Stimulated activated CD8-positive, alpha-beta memory T cell treated with anti-CD3 and anti-CD28 coated beads, Interleukin-12 subunit alpha, Interleukin-12 subunit beta, amount 100 ng/mL, for 4 hours (primary cell): ENCODE measurements at regions not wholly inside any gene's neighbourhood (a gene's known extent, or its start where the extent isn't known, plus 50 kb on each side); places are given as distances from the start of the nearest gene placed in this dataset.
"Not testable (repeated sequence)": the region's sequence is repeated elsewhere in the genome, so short reads cannot be mapped to it uniquely, and the experiment has no call there.

Experiments used
- DNase-seq: peaks from one replicate; pipeline ENCODE4 v3.0.0-alpha.2; 2020; ENCODE audit warnings: low read depth

DNA sequence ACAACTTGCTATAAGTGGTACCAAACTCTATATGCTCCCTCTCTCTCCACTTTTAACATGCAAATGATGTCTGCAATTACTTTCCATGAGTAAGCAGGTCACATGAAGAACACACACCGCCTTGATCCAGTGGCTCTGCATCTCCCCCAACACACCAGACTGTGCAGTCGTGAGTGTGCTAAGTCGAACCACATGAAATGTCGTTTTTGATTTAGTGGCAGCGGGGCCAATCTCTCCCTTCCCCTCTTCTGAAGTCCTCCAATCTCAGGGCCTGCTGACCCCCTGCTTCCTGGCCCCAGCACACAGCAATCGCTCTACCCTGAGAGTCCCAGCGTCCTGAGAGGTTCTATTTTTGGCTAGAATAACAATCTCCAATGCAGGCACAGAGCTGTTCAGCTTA lies 312.5 kb downstream of the SHQ1 start:
- no peak for DNase-seq

DNA sequence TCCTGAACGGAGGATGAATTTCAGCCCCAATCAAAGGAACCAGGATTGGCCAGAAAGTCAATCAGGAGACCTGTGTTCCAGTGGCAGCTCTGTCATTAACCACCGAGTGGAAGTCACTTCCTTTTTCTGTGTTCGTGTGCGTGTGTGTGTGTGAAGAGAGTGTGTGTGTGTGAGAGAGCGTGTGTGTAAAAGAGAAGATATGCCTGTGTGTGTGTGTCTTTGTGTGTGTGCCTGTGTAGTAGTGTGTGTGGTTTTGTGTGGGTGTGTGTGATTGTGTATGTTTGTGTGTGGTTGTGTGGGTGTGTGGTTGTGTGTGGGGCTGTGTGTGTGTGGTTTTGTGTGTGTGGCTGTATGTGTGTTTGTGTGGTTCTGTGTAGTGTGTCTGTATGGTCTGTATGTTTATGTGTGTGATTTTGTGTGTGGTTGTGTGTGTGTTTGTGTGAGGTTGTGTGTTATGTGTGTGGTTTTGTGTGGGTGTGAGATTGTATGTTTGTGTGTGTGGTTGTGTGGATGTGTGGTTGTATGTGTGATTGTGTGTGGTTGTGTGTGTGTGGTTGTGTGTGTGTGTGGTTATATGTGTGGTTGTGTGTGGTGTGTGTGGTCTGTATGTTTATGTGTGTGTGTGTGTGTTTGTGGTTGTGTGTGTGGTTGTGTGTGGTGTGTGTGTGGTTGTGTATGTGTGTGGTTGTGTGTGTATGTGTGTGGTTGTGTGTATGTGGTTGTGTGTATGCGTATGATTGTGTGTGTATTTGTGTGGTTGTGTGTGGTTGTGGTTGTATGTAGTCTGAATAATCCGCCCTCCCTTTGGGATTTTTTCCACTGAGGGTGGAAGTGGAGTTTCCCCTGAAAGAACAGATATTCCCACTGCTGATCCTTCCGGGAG lies 314.4 kb downstream of the SHQ1 start:
- no peak for DNase-seq

- no peak for DNase-seq
Observed at GRCh38 chr3:72530426-72530825, 317.8 kb downstream of the SHQ1 start.

DNA sequence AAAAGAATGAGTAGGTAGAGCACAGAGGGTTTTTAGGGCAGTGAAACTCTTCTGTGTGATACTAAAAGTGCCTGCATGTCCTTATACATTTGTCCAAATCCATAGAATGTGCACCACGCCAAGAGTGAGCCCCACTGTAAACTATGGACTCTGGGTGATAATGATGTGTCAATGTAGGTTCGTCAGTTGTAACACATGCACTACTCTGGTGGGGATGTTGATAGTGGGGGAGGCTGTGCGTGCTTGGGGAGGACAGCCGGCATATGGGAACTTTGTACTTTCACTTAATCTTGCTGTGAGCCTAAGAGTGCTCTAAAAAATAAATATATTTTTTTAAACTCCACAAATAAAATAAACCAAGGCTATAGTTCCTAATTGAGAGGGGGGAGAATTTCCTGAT lies 319.2 kb downstream of the SHQ1 start:
- DNase-seq: no peak

- no peak for DNase-seq
Observed at GRCh38 chr3:72523429-72524151, 324.7 kb downstream of the SHQ1 start.

DNA sequence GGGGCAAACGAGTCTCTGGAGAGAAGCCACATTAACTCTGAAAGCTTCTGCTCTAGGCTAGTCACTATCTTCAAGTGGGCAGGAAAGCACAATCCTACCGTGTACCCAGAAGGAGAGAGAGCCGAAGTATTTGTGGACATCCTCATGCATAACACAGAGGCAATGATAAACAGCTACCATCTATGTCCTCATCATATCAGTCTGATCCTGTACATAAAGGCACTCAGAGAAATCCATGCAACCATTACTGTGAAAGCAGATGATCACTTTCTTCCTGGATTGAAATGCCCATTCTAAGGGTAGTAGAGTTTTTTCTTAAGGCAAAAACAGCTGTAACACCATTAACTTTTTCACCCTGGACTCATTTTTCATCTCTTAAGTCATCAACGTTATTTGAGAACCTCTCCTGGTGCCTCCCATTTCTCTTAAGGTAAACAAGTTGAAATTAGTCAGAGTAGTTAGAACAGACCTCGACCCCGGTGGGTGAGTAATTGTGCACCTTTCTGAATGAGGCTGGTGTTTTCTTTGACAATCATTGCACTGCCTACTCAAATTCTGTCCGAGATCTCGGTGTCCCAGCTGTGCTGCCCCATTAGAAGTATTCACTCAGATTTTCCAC lies 327.4 kb downstream of the SHQ1 start:
- no peak for DNase-seq

- DNase-seq: no peak
Observed at GRCh38 chr3:72519946-72520604, 328.2 kb downstream of the SHQ1 start.

DNA sequence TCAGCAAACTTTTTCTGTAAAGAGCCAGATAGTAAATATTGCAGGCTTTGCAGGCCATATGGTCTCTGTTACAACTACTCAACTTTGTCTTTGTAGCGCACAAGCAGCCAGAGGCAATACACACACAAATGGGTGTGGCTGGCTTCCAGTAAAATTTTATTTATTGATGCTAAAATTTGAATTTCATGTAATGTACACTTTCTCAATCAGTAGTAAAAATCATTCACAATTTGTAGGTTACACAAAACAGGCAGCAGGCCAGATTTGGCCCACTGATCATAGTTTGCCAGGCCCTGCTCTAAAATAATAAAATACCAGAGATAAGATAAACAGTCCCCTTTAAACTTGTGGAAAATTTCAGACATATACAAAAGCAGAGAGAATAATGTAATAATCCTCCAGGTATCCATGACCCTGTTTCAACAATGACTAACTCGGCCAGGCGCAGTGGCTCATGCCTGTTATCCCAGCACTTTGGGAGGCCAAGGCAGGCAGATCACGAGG lies 330.3 kb downstream of the SHQ1 start:
- no peak for DNase-seq

- no peak for DNase-seq
Observed at GRCh38 chr3:72517336-72517735, 330.9 kb downstream of the SHQ1 start.

GRCh38 chr3:72516361-72516760 lies 331.9 kb downstream of the SHQ1 start:
- no peak for DNase-seq

DNA sequence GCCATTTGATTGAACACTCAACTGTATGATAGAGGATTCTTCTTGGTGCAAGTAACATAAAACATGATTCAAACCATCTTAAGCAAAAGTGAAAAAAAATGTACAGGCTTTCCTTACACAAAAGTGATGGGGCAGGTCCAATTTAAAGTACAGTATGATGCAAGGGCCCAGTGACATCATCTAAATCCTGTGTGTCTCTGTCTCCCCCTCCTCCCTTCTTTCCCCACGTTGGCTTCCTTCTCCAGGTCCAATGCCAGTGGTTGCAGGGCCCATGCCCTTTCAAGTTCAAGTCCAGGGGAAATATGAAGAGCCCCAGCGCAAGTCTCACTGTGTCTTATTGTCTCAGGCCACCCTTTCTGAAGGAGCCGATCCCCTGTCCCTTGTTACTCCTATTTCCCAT lies 332.3 kb downstream of the SHQ1 start:
- DNase-seq: no peak

DNA sequence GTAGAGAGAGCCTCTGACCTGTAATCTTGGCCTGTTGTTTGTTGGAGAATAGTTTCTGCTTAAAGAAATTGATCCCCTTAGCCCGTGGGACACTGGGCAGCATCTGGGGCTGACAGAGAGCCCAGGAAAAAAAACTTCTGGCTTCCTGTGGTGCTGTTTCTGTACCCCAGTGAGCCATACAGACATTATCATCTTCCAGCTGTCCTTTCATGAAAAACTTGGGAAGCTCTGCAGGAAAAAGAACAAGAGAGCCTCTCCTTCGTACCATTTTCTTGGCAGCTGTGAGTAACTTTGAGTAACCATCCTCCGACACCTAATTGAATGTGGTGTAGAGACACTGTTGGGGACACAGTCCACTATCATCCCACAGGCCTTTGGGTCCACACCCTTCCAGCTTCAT lies 333.0 kb downstream of the SHQ1 start:
- no peak for DNase-seq

GRCh38 chr3:72510247-72510646 lies 338.0 kb downstream of the SHQ1 start:
- no peak for DNase-seq

- DNase-seq: no peak
Observed at GRCh38 chr3:72505539-72506405, 342.5 kb downstream of the SHQ1 start.

DNA sequence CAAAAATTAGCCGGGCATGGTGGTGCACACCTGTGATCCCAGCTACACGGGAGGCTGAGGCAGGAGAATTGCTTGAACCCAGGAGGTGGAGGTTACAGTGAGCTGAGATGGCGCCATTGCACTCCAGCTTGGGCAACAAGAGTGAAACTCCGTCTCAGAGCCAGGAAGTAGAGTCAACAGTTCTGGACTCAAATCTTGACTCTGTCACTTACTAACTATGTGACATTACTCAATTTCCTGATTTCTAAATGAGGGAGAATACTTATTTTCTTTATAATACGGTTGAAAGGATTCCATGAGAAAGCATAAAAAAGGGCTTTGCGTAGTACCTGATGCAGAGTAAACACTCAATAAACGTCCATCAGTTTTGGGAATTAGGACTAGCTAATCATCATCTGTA lies 350.7 kb downstream of the SHQ1 start:
- not testable (repeated sequence) for DNase-seq

DNA sequence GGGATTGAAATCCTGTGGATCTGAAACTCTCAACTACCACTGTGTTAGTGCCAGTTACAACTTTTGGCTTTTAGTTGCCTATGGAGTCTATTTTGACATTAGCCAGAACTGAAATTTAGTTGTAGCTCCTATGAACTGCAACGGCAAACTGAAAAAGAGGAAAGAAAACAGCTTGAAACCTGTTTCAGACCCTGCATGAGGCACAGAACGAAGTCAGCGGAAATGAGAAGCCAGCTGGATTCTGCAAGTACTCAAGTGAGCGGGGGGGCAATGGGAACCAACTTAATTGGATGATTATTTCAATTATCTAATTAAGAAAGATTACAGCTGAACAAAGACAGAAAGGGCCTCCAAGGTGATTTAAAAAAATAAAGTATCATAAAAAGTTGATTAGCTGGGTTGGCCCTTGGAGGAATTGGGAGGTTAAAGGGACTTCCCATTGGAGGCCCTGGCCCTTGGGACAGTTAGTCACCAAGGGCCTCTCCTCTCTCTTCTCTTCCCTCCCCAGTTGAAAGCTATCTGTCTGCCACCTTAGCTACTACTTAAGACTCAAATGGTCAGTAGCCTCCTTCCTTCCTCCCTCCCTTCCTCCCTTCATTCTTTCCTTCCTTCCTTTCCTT lies 352.1 kb downstream of the SHQ1 start:
- DNase-seq: no peak

GRCh38 chr3:72494626-72495025 lies 353.6 kb downstream of the SHQ1 start:
- DNase-seq: no peak

GRCh38 chr3:72494130-72494529 lies 354.1 kb downstream of the SHQ1 start:
- no peak for DNase-seq

DNA sequence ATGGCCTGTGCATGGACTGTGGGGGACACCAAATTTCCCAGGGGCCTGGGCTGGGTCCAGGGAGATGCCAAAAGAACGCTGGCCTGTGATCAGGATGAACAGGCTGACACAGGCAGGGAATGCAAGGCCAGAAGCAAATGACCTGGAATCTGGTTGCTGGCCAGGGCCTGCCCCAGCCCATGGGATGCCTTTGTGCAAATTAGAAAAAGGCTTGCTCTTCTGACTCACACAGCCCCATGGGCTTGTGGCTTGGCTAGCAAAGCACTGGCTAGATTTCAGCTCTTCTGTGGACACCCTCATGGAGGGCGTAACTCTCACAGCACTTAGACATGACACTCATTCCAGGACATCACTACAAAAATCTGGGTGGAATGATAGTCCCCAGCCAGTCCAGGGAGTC lies 356.0 kb downstream of the SHQ1 start:
- no peak for DNase-seq

GRCh38 chr3:72490688-72491435 lies 357.4 kb downstream of the SHQ1 start:
- DNase-seq: no peak
